Epithelial cell of esophagus (primary cell): ENCODE measurements at regions not wholly inside any gene's neighbourhood (a gene's known extent, or its start where the extent isn't known, plus 50 kb on each side); places are given as distances from the start of the nearest gene placed in this dataset.
A peak's percentile ranks its signal among the peaks of the same experiment; 100 is the strongest.

Experiments
- DNase-seq: peaks from one replicate; pipeline ENCODE4 v3.0.0; 2010; ENCODE audit warnings: low read depth
- H3K4me3 ChIP-seq: 2 replicates; pipeline ENCODE4 v1.5.1; 2011; ENCODE audit warnings: mild to moderate bottlenecking, low read length, control low read depth
- TF ChIP-seq, protein P1 (sequence below): IDR thresholded peaks from 2 replicates; pipeline ENCODE4 v1.5.1; 2011; ENCODE audit warnings: low read depth, mild to moderate bottlenecking, low read length, control low read depth, inconsistent platforms; ENCODE audit not compliant: insufficient read depth; ENCODE audit errors: missing control alignments

DNA sequence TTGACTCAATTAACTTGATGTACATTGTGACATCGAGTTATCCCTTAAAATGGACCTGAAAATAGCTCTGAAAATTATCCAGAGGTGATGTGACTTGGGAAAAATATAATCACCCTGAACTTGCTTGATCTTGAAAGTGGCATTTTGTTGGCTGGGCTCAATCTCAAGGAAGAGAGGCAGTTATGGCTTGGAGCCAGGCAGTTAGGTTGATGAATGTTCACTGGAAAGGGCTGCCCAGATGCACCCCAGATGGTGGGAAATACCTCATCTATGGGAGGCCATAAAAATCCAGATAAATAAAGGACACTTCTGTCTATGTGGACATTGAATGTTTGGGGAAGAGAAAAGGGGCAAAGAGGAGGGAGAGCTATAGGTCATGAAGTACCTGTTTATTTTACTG is 55.7 kb upstream of the OR5AN1 start:
- DNase-seq, result no peak
- TF ChIP-seq, protein P1, sequence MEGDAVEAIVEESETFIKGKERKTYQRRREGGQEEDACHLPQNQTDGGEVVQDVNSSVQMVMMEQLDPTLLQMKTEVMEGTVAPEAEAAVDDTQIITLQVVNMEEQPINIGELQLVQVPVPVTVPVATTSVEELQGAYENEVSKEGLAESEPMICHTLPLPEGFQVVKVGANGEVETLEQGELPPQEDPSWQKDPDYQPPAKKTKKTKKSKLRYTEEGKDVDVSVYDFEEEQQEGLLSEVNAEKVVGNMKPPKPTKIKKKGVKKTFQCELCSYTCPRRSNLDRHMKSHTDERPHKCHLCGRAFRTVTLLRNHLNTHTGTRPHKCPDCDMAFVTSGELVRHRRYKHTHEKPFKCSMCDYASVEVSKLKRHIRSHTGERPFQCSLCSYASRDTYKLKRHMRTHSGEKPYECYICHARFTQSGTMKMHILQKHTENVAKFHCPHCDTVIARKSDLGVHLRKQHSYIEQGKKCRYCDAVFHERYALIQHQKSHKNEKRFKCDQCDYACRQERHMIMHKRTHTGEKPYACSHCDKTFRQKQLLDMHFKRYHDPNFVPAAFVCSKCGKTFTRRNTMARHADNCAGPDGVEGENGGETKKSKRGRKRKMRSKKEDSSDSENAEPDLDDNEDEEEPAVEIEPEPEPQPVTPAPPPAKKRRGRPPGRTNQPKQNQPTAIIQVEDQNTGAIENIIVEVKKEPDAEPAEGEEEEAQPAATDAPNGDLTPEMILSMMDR, result no peak

DNA sequence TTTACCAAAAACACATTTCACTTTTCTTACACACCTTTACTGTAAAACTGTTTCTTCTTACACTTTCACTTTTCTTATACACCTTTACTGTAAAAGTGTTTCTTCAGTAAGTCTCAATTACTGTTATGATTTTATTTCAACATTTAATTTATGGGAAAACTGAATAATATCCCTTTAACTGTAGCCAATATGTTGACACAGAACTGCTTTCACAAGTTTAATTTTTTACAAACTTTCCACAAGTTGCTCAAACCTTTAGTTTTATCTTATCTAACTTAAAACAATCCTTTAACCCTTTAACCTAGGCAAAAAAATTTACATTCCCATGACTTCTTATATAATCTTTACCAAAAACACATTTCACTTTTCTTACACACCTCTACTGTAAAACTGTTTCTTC is 63.3 kb upstream of the OR5AN1 start:
- no peak for DNase-seq
- TF ChIP-seq, protein P1, result no peak
- H3K4me3 ChIP-seq, result no peak overlapping the region

More for the DNA sequence above, 55.7 kb upstream of the OR5AN1 start:
- no peak overlapping the region for H3K4me3 ChIP-seq

DNA sequence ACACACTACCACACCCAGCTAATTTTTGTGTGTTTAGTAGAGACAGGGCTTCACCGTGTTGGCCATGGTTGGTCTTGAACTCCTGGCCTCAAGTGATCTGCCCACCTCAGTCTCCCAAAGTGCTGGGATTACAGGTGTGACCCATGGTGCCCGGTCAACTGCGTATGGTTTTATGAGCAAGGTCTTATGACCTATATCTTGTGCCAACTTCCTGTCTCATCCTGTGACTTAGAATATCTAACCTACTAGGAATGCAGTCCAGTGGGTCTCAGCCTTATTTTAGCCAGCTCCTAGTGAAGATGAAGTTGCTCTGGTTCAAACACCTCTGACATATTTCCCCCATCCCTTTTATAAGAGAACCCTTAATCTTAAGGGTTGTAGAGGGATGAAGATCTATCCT is 66.1 kb upstream of the OR5AN1 start:
- peak; percentile 36 for DNase-seq
- H3K4me3 ChIP-seq, result no peak overlapping the region
- TF ChIP-seq, protein P1, result no peak

DNA sequence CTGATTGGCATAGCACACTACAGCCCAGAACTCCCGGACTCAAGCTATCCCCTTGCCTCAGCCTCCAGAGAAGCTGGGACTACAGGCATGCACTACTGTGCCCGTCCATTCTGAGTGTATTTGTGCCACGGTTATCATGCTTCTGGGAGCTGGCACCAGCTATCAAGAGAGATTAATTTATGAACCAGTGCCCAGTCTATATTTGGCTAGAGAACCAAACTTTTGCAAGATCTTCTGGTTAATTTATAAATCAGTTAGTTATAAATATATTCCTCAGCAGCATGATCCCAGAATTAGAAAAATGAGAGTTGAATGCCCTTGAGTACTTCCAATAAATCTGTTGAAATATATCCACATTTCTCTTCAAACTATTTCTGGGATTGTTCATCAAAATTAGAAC is 67.5 kb upstream of the OR5AN1 start:
- DNase-seq, result no peak
- H3K4me3 ChIP-seq, result no peak overlapping the region
- TF ChIP-seq, protein P1, result no peak

DNA sequence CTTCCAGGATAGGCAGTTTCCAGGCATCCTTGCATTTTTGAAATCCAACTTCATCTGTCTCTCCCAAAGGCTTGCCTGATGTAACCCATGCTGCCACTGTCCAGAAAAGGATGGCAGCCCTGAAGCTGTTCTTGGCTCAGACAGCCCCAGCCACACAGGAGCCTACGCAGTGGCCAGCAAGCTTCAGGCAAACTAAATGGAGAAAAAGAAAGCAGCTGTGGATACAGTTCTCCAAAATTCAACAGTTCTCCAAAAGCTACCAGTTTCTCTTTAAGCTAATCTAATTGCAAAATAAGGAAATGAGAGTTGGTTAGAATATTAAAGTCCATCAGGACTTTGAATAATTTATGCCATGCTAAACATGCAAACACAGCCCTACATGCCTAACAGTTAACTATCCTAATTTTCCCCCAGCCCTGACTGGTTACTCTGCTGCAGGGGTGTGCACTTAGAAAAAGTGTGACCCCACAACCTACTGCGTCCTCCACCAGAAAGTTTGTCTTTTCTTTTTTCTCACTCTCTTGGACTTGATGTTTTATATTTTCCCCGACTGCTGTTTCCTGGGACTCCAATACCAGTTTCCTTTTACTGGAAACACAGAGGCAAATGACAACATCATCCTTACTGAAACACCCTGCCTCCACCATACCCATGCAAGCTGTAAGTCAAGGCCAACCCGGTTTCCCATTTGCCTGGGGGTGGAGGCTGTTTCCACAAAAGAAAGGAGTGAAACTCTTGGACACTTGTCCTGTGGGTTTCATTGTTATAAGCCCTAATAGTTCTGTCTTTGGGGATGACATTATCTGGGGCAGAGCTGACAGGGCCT is 69.1 kb upstream of the OR5AN1 start:
- TF ChIP-seq, protein P1, result no peak
- no peak for DNase-seq
- no peak overlapping the region for H3K4me3 ChIP-seq

DNA sequence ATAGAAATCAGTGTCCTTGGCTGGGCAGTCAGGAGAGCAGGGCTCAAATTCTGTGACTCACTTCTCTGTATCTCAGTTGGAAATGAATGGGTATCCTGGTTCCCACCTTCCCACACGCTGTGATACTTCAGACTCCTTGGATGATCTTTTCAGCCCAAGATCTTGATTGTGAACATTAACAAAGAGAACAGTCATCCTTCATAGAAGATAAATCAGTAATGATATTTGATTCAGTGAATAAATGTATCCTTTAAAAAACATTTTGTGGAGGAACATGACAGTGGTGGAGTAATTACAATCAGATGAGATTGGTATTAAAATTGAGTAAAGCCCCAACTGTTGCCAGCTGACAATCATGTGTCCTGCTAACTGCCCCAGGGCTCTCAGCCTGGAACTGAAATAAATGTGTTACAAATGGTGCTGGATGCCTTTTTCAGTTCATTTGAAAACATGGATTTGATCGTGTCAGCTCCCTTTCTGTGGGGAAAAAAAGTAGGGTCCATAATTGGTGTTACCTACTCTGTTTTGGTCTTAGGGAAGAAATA is 72.9 kb upstream of the OR5AN1 start:
- DNase-seq, result no peak
- TF ChIP-seq, protein P1, result no peak

DNA sequence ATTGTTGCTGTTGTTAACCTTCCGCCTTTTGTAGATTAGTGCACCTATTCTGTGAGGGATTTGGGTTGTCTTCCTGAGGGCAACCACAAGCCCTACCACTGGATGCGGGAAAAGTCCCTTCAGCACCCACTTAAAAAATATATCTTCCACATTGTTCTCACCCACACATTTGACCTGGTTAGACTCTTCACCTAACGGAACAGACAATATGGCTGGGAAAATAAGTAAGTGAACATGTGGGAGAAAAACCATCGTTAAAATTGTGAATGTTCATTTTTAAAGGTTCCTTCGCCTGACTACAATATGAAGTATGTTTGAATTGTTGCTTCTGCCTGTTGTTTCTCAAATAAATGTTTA is 72.0 kb upstream of the MPEG1 start:
- TF ChIP-seq, protein P1, result no peak
- DNase-seq, result no peak
- H3K4me3 ChIP-seq, result no peak overlapping the region

More for the DNA sequence above, 72.9 kb upstream of the OR5AN1 start:
- H3K4me3 ChIP-seq, result no peak overlapping the region
